ENCODE measurements at regions not wholly inside any gene's neighbourhood (a gene's known extent, or its start where the extent isn't known, plus 50 kb on each side); places are given as distances from the start of the nearest gene placed in this dataset.

DNA sequence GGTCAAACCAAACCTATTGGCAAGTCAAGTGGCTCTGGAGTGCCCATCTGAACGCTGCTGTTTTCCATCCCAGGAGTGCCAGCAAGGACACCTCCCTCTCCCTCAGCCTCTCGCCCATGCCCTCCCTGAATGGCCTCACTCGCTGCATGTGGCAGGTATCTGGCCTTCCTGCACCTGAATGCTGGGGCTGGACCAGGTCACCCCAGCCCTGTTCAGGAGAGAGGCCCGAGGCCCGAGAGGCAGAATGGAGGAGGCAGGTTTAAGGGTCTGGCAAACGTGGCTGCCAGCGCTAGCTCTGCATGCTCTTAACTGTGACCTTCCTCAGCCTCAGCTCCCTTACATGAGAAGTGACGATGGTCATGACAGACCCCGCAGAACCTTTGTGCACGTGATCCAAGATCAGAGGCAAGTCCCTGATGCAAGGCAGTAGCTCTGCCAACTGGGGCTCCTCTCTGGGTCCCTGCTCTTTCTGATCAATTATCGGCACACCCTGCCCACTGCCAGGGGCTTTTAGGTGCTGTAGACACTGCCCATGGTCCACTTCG, 295.7 kb upstream of the ZMIZ1 start:
- H3K79me2 ChIP-seq (ENCODE audit: insufficient read depth, low read length), result no peaks in the 10 kb centered on the region
- no peaks in the 10 kb centered on the region for H3K9me3 ChIP-seq (ENCODE audit: low read length)
- H3K27me3 ChIP-seq (ENCODE audit: insufficient read depth, low read length), result no peaks in the 10 kb centered on the region
- no peaks in the 10 kb centered on the region for H4K20me1 ChIP-seq (ENCODE audit: insufficient read depth, low read length)
- no peaks in the 10 kb centered on the region for H3K4me1 ChIP-seq (ENCODE audit: insufficient read depth, low read length, severe bottlenecking)
- no peaks in the 10 kb centered on the region for H3K9me2 ChIP-seq (ENCODE audit: low read depth, low read length)
- H3K4me2 ChIP-seq (ENCODE audit: low read length), result no peak overlapping the region
- no peaks in the 10 kb centered on the region for H3F3A ChIP-seq (ENCODE audit: insufficient read depth, low read length)
- no peak for TF ChIP-seq EZH2 (IDR thresholded peaks at IDR 0.05; ENCODE audit: borderline replicate concordance, low read length)
- TF ChIP-seq, protein P1, sequence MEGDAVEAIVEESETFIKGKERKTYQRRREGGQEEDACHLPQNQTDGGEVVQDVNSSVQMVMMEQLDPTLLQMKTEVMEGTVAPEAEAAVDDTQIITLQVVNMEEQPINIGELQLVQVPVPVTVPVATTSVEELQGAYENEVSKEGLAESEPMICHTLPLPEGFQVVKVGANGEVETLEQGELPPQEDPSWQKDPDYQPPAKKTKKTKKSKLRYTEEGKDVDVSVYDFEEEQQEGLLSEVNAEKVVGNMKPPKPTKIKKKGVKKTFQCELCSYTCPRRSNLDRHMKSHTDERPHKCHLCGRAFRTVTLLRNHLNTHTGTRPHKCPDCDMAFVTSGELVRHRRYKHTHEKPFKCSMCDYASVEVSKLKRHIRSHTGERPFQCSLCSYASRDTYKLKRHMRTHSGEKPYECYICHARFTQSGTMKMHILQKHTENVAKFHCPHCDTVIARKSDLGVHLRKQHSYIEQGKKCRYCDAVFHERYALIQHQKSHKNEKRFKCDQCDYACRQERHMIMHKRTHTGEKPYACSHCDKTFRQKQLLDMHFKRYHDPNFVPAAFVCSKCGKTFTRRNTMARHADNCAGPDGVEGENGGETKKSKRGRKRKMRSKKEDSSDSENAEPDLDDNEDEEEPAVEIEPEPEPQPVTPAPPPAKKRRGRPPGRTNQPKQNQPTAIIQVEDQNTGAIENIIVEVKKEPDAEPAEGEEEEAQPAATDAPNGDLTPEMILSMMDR (IDR thresholded peaks at IDR 0.05; ENCODE audit: low read length), result no peak
- H3K36me3 ChIP-seq (ENCODE audit: insufficient read depth, low read length), result no peaks in the 10 kb centered on the region
- H3K4me3 ChIP-seq (ENCODE audit: low read depth, low read length, poor library complexity, severe bottlenecking), result no peak overlapping the region
- H3K9ac ChIP-seq (ENCODE audit: low read length), result no peak overlapping the region
- no peak overlapping the region for H3K27ac ChIP-seq (ENCODE audit: low read depth, low read length, poor library complexity, severe bottlenecking)
- no peak overlapping the region for H2AFZ ChIP-seq (ENCODE audit: low read length)

DNA sequence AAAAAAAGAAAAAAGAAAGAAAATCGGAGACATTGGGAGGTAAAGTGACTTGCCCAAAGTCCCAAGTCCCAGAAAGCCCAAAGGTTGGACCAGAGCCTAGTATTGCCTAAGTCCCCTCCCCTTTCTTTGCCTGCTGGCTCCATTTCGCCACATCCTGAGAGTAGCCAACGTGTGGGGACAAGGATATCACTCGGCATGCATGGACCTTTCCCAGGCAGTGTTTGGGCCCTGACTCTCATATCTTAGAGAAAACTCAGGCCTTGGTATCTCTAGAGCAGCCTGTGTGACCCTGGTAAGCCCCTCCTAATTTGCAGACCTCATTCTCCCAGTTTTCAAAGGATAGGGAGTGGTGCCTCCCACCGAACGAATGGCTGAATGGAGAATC, 294.2 kb upstream of the ZMIZ1 start:
- Histone ChIP-seq H3K4me1 (ENCODE audit: insufficient read depth, low read length, severe bottlenecking) (no peaks in the 10 kb centered on the region), H3K79me2 (ENCODE audit: insufficient read depth, low read length) (no peaks in the 10 kb centered on the region)

DNA sequence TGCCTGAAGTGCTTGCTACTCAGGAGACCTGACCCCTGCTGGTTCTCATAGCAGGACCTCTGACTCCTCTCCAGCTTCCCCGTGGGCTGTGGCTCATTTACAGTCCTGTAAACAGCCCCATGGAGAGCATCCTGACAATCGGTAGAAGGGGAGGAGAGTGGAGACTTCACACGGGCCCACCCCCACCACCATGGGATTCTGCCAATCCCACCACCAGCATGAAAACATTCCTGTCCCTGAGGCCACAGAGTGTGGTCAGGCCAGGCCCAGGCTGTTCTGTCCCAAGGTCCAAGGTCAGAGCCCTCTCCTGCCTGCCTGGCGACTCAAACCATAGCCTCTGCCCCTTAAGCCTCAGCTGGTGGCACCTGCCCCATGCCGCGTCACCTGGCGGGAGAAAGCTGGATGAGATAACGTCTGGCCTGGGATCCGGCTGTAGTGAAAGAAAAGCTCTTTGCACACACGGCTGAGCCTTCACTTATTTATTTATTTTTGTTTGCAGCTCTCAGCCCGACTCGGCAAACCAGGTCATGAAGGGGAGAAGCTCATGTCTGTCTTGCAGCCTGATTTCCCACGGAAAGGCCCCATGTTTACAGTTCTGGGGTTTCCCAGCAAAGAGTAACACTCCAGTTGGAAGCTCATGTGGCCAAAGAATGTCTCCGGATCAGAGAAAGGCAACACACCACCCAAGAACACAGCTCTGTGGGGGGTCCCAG, 293.6 kb upstream of the ZMIZ1 start:
- no peak overlapping the region for H2AFZ ChIP-seq (ENCODE audit: low read length)
- H3K79me2 ChIP-seq (ENCODE audit: insufficient read depth, low read length), result no peaks in the 10 kb centered on the region
- H3F3A ChIP-seq (ENCODE audit: insufficient read depth, low read length), result no peaks in the 10 kb centered on the region
- TF ChIP-seq, protein P1 (IDR thresholded peaks at IDR 0.05; ENCODE audit: low read length), result no peak
- no peak for TF ChIP-seq EZH2 (IDR thresholded peaks at IDR 0.05; ENCODE audit: borderline replicate concordance, low read length)
- no peak overlapping the region for H3K9ac ChIP-seq (ENCODE audit: low read length)
- no peak overlapping the region for H3K27ac ChIP-seq (ENCODE audit: low read depth, low read length, poor library complexity, severe bottlenecking)
- no peaks in the 10 kb centered on the region for H4K20me1 ChIP-seq (ENCODE audit: insufficient read depth, low read length)
- no peaks in the 10 kb centered on the region for H3K27me3 ChIP-seq (ENCODE audit: insufficient read depth, low read length)
- no peak overlapping the region for H3K4me3 ChIP-seq (ENCODE audit: low read depth, low read length, poor library complexity, severe bottlenecking)
- no peaks in the 10 kb centered on the region for H3K9me3 ChIP-seq (ENCODE audit: low read length)
- no peaks in the 10 kb centered on the region for H3K9me2 ChIP-seq (ENCODE audit: low read depth, low read length)
- H3K4me1 ChIP-seq (ENCODE audit: insufficient read depth, low read length, severe bottlenecking), result no peaks in the 10 kb centered on the region
- H3K36me3 ChIP-seq (ENCODE audit: insufficient read depth, low read length), result no peaks in the 10 kb centered on the region
- no peak overlapping the region for H3K4me2 ChIP-seq (ENCODE audit: low read length)

More for the DNA sequence above, 294.2 kb upstream of the ZMIZ1 start:
- Histone ChIP-seq H3K4me3 (ENCODE audit: low read depth, low read length, poor library complexity, severe bottlenecking) (no peak overlapping the region), H3K27ac (ENCODE audit: low read depth, low read length, poor library complexity, severe bottlenecking) (no peak overlapping the region), H3K9me3 (ENCODE audit: low read length) (no peaks in the 10 kb centered on the region), H3F3A (ENCODE audit: insufficient read depth, low read length) (no peaks in the 10 kb centered on the region), H3K36me3 (ENCODE audit: insufficient read depth, low read length) (no peaks in the 10 kb centered on the region), H3K9me2 (ENCODE audit: low read depth, low read length) (no peaks in the 10 kb centered on the region), H2AFZ (ENCODE audit: low read length) (no peak overlapping the region), H3K27me3 (ENCODE audit: insufficient read depth, low read length) (no peaks in the 10 kb centered on the region), H4K20me1 (ENCODE audit: insufficient read depth, low read length) (no peaks in the 10 kb centered on the region), H3K4me2 (ENCODE audit: low read length) (no peak overlapping the region), H3K9ac (ENCODE audit: low read length) (no peak overlapping the region)
- TF ChIP-seq, protein P1 (IDR thresholded peaks at IDR 0.05; ENCODE audit: low read length), result no peak
- no peak for TF ChIP-seq EZH2 (IDR thresholded peaks at IDR 0.05; ENCODE audit: borderline replicate concordance, low read length)
